Mesenchymal stem cell (in vitro differentiated cells and primary cell): ENCODE measurements at regions not wholly inside any gene's neighbourhood (a gene's known extent, or its start where the extent isn't known, plus 50 kb on each side); places are given as distances from the start of the nearest gene placed in this dataset.
"Not testable (repeated sequence)": the region's sequence is repeated elsewhere in the genome, so short reads cannot be mapped to it uniquely, and the experiment has no call there.

Source experiments
- DNase-seq: peaks from one replicate; pipeline ENCODE4 v3.0.0-alpha.2; 2013
- H2AFZ ChIP-seq: one replicate; pipeline ENCODE4 v1.6.1; 2013; ENCODE audit warnings: low read depth, mild to moderate bottlenecking, control low read depth, inconsistent platforms, low read length, moderate library complexity
- H2AK5ac ChIP-seq: 2 replicates; pipeline ENCODE4 v1.6.1; 2013; ENCODE audit warnings: low read length, moderate library complexity, mild to moderate bottlenecking, inconsistent platforms; ENCODE audit not compliant: severe bottlenecking
- H2BK120ac ChIP-seq: one replicate; pipeline ENCODE4 v1.6.1; 2013; ENCODE audit warnings: low read depth, mild to moderate bottlenecking, inconsistent platforms, low read length, moderate library complexity
- H2BK12ac ChIP-seq, 2 experiments: one replicate each; pipeline ENCODE4 v1.6.1; 2013; ENCODE audit warnings: inconsistent platforms in 2 of 2, low read length in 2 of 2, mild to moderate bottlenecking in 2 of 2, moderate library complexity in 2 of 2, control low read depth in 1 of 2
- H2BK15ac ChIP-seq: one replicate; pipeline ENCODE4 v1.6.1; 2013; ENCODE audit warnings: mild to moderate bottlenecking, low read depth, inconsistent platforms; ENCODE audit not compliant: poor library complexity, severe bottlenecking
- H2BK5ac ChIP-seq: 2 replicates; pipeline ENCODE4 v1.6.1; 2013; ENCODE audit warnings: low read depth, mild to moderate bottlenecking, low read length, control low read depth, inconsistent platforms; ENCODE audit not compliant: poor library complexity, severe bottlenecking
- H3K14ac ChIP-seq, 2 experiments: one replicate each; pipeline ENCODE4 v1.6.1; 2013; ENCODE audit warnings: inconsistent platforms in 2 of 2, low read length in 2 of 2, control low read depth in 1 of 2, mild to moderate bottlenecking in 1 of 2, moderate library complexity in 1 of 2
- H3K18ac ChIP-seq, 2 experiments: one replicate each; pipeline ENCODE4 v1.6.1; 2013; ENCODE audit warnings: inconsistent platforms in 2 of 2, low read length in 2 of 2, control low read depth in 1 of 2, low read depth in 1 of 2, mild to moderate bottlenecking in 1 of 2
- H3K23ac ChIP-seq, 2 experiments: one replicate each; pipeline ENCODE4 v1.6.1; 2013; ENCODE audit warnings: inconsistent platforms in 2 of 2, low read length in 2 of 2, mild to moderate bottlenecking in 2 of 2, moderate library complexity in 2 of 2, control low read depth in 1 of 2
- H3K27ac ChIP-seq: 2 replicates; pipeline ENCODE4 v1.5.1; 2013; ENCODE audit warnings: mild to moderate bottlenecking, moderate library complexity, low read length, control low read depth, inconsistent platforms; ENCODE audit not compliant: poor library complexity, severe bottlenecking
- H3K27me3 ChIP-seq, 2 experiments: 2 replicates each; pipeline versions ENCODE4 v1.6.1 to v1.7.0; 2013; ENCODE audit warnings: low read length in 2 of 2, mild to moderate bottlenecking in 2 of 2, moderate library complexity in 2 of 2, control low read depth in 1 of 2, inconsistent platforms in 1 of 2; ENCODE audit not compliant: control insufficient read depth in 1 of 2, insufficient read depth in 1 of 2
- H3K36me3 ChIP-seq, 2 experiments: 2 replicates each; pipeline versions ENCODE4 v1.6.1 to v1.7.0; 2013; ENCODE audit warnings: low read length in 2 of 2, control low read depth in 1 of 2, inconsistent platforms in 1 of 2, low read depth in 1 of 2, mild to moderate bottlenecking in 1 of 2; ENCODE audit not compliant: insufficient read depth in 2 of 2, control insufficient read depth in 1 of 2
- H3K4ac ChIP-seq, 2 experiments: one replicate each; pipeline ENCODE4 v1.6.1; 2013; ENCODE audit warnings: inconsistent platforms in 2 of 2, low read length in 2 of 2, mild to moderate bottlenecking in 2 of 2, moderate library complexity in 2 of 2, control low read depth in 1 of 2, low read depth in 1 of 2
- H3K4me1 ChIP-seq: 2 replicates; pipeline ENCODE4 v1.6.1; 2013; ENCODE audit warnings: low read depth, low read length, control low read depth; ENCODE audit not compliant: control insufficient read depth, insufficient read depth
- H3K4me2 ChIP-seq: 2 replicates; pipeline ENCODE4 v1.6.1; 2013; ENCODE audit warnings: low read length, mild to moderate bottlenecking, inconsistent platforms; ENCODE audit not compliant: poor library complexity, severe bottlenecking
- H3K4me3 ChIP-seq, 2 experiments: 2 replicates each; pipeline versions ENCODE4 v1.5.1 to v1.7.0; 2013; ENCODE audit warnings: low read length in 2 of 2, mild to moderate bottlenecking in 2 of 2, control low read depth in 1 of 2, low read depth in 1 of 2; ENCODE audit not compliant: insufficient read depth in 1 of 2
- H3K79me1 ChIP-seq: replicated peaks from 2 replicates; pipeline ENCODE4 v1.6.1; 2013; ENCODE audit warnings: mild to moderate bottlenecking, control low read depth, low read length, inconsistent platforms; ENCODE audit not compliant: poor library complexity, severe bottlenecking
- H3K9ac ChIP-seq: 2 replicates; pipeline ENCODE4 v1.7.0; 2013; ENCODE audit warnings: mild to moderate bottlenecking, low read length, moderate library complexity
- H3K9me3 ChIP-seq: 2 replicates; pipeline ENCODE4 v1.7.0; 2013; ENCODE audit warnings: mild to moderate bottlenecking, low read length; ENCODE audit not compliant: control insufficient read depth
- H4K8ac ChIP-seq: one replicate; pipeline ENCODE4 v1.6.1; 2013; ENCODE audit warnings: inconsistent platforms, mild to moderate bottlenecking, low read length, moderate library complexity
- H4K91ac ChIP-seq: one replicate; pipeline ENCODE4 v1.6.1; 2013; ENCODE audit warnings: mild to moderate bottlenecking, low read length, inconsistent platforms
- WGBS: methylation state at CpG from one replicate; pipeline ENCODE4 v1.1.7; 2013; ENCODE audit warnings: mixed read lengths; 5-methylcytosine and 5-hydroxymethylcytosine counted together

- not testable (repeated sequence) for H3K4me1 ChIP-seq, H3K27me3 ChIP-seq, H3K14ac ChIP-seq, H2AK5ac ChIP-seq, H3K23ac ChIP-seq, H3K4me2 ChIP-seq, H2BK15ac ChIP-seq, H2BK12ac ChIP-seq, H2BK5ac ChIP-seq, H4K8ac ChIP-seq, H2AFZ ChIP-seq, DNase-seq, H3K27ac ChIP-seq, H2BK120ac ChIP-seq, H3K9ac ChIP-seq, H3K36me3 ChIP-seq, H4K91ac ChIP-seq, H3K79me1 ChIP-seq, H3K4me3 ChIP-seq, H3K9me3 ChIP-seq, H3K4ac ChIP-seq, H3K18ac ChIP-seq
- 29% methylated on average over 4 of the region's 8 CpGs for WGBS
These were observed 828.8 kb downstream of the TMEM121 start for GRCh38 chr14:106355007-106355791.

- H3K27me3 ChIP-seq, H2BK5ac ChIP-seq, H3K9me3 ChIP-seq, H3K14ac ChIP-seq, H3K36me3 ChIP-seq, H3K9ac ChIP-seq, H3K27ac ChIP-seq, H2BK120ac ChIP-seq, H3K4me1 ChIP-seq, H4K8ac ChIP-seq, H3K18ac ChIP-seq, H3K4me3 ChIP-seq, DNase-seq, H2AFZ ChIP-seq, H2BK12ac ChIP-seq, H3K23ac ChIP-seq, H4K91ac ChIP-seq, H3K4me2 ChIP-seq, H2BK15ac ChIP-seq, H3K4ac ChIP-seq, H3K79me1 ChIP-seq, H2AK5ac ChIP-seq: not testable (repeated sequence)
- 60% methylated on average over 5 of the region's 6 CpGs for WGBS
These were observed 829.7 kb downstream of the TMEM121 start for GRCh38 chr14:106355881-106356642.

GRCh38 chr14:106356643-106356930, 830.2 kb downstream of the TMEM121 start:
- not testable (repeated sequence) for H2BK5ac ChIP-seq, H2BK15ac ChIP-seq, H3K18ac ChIP-seq, H4K8ac ChIP-seq, H2BK12ac ChIP-seq, H3K4me1 ChIP-seq, H3K4ac ChIP-seq, H3K9me3 ChIP-seq, H3K4me3 ChIP-seq, H3K23ac ChIP-seq, H3K14ac ChIP-seq, H3K27me3 ChIP-seq, H3K9ac ChIP-seq, H3K36me3 ChIP-seq, H4K91ac ChIP-seq, H3K79me1 ChIP-seq, H2AFZ ChIP-seq, H3K4me2 ChIP-seq, DNase-seq, H2BK120ac ChIP-seq, H2AK5ac ChIP-seq, H3K27ac ChIP-seq
- 71% methylated on average over 1 of the region's 2 CpGs for WGBS

GRCh38 chr14:106359157-106359887, 832.9 kb downstream of the TMEM121 start:
- H3K4ac ChIP-seq, H2BK5ac ChIP-seq, H3K4me3 ChIP-seq, H3K36me3 ChIP-seq, H3K18ac ChIP-seq, H2AFZ ChIP-seq, H3K14ac ChIP-seq, H3K27me3 ChIP-seq, H2BK12ac ChIP-seq, H4K91ac ChIP-seq, H3K27ac ChIP-seq, H3K79me1 ChIP-seq, H3K9me3 ChIP-seq, DNase-seq, H2BK120ac ChIP-seq, H3K23ac ChIP-seq, H4K8ac ChIP-seq, H3K4me2 ChIP-seq, H2AK5ac ChIP-seq, H3K9ac ChIP-seq, H2BK15ac ChIP-seq, H3K4me1 ChIP-seq: not testable (repeated sequence)
- 64% methylated on average over 14 of the region's 17 CpGs for WGBS
